K562 (cell line): ENCODE measurements at regions not wholly inside any gene's neighbourhood (a gene's known extent, or its start where the extent isn't known, plus 50 kb on each side); places are given as distances from the start of the nearest gene placed in this dataset.

ENCODE experiments used
- ATAC-seq: fragments of 200-7000 bp; cut with Tn5 transposase; 3 replicates; pipeline ENCODE4 v1.9.1; 2020; ENCODE audit warnings: moderate library complexity
- BruUV-seq: library from RNA; stranded (reverse); fragments of 400-500 nt; replicated peaks from 2 replicates; lab custom pipeline; 2021; lab: Mats Ljungman, UMichigan
- CTCF ChIA-PET: fragments of 300-600 bp; formaldehyde crosslinking; extraction: SDS; loops from one replicate; lab custom pipeline; 2021; ENCODE audit warnings: low intra/inter-chr PET ratio; lab: Yijun Ruan, JAX
- POLR2A ChIA-PET: fragments of 300-600, 350-650 bp; sonication (Branson Sonifier 250); formaldehyde crosslinking; extraction: SDS; loops from one replicate; lab custom pipeline; 2021; ENCODE audit warnings: antibody characterized with exemption, inconsistent platforms; lab: Yijun Ruan, JAX
- DNase-seq, 4 experiments: peaks; one replicate each; pipeline versions ENCODE4 v3.0.0 to v3.0.0-alpha.2; 2011 to 2018; ENCODE audit warnings: low spot score in 3 of 4, mixed read lengths in 3 of 4; ENCODE audit errors: extremely low read depth in 1 of 4
- FAIRE-seq: peaks from 2 replicates; lab custom pipeline; 2011; peaks lifted over from hg19 to GRCh38; lab: Jason Lieb, UNC
- H2AFZ ChIP-seq: 2 replicates; pipeline ENCODE4 v1.6.0; 2011; ENCODE audit warnings: low read depth, low read length, control low read depth, inconsistent platforms
- H3K27ac ChIP-seq: fragments of 200-600 bp; 3 replicates; pipeline ENCODE4 v1.8.0; 2011; ENCODE audit warnings: low read depth, mild to moderate bottlenecking, control low read depth, inconsistent platforms, low read length, moderate library complexity, mixed read lengths; ENCODE audit errors: extremely low read depth
- H3K27me3 ChIP-seq, 2 experiments: fragments of 300-600 bp in 1 of 2; 2 replicates in 1 of 2; 3 replicates in 1 of 2; pipeline versions ENCODE4 v1.6.0 to v1.8.0; 2011; ENCODE audit warnings: inconsistent platforms in 2 of 2, low read length in 2 of 2, mild to moderate bottlenecking in 1 of 2, mixed read lengths in 1 of 2, moderate library complexity in 1 of 2; ENCODE audit not compliant: control insufficient read depth in 2 of 2, insufficient read depth in 2 of 2
- H3K36me3 ChIP-seq: fragments of 300-600 bp; 3 replicates; pipeline ENCODE4 v1.8.0; 2011; ENCODE audit warnings: mild to moderate bottlenecking, low read length, inconsistent platforms; ENCODE audit not compliant: control insufficient read depth, insufficient read depth
- H3K4me1 ChIP-seq, 2 experiments: fragments of 200-600 bp in 1 of 2; replicated peaks in 1 of 2; 2 replicates in 1 of 2; 3 replicates in 1 of 2; pipeline versions ENCODE4 v1.5.1 to v1.8.0; 2011; ENCODE audit warnings: inconsistent platforms in 2 of 2, low read length in 2 of 2, mild to moderate bottlenecking in 1 of 2, mixed read lengths in 1 of 2, moderate library complexity in 1 of 2; ENCODE audit not compliant: control insufficient read depth in 2 of 2, insufficient read depth in 2 of 2
- H3K4me2 ChIP-seq: 2 replicates; pipeline ENCODE4 v1.6.1; 2011; ENCODE audit warnings: low read length, control low read depth, inconsistent platforms, mixed read lengths; ENCODE audit not compliant: insufficient read depth
- H3K4me3 ChIP-seq: fragments of 200-600 bp; sonication (generic), shearing (Covaris generic); 2 replicates; pipeline ENCODE4 v1.5.1; 2016; ENCODE audit warnings: control low read depth, inconsistent platforms
- H3K79me2 ChIP-seq: fragments of 200-600 bp; 3 replicates; pipeline ENCODE4 v1.8.0; 2011; ENCODE audit warnings: low read length, inconsistent platforms; ENCODE audit not compliant: control insufficient read depth, insufficient read depth
- H3K9ac ChIP-seq, 2 experiments: 2 replicates each; pipeline versions ENCODE4 v1.6.0 to v1.6.1; 2011; ENCODE audit warnings: low read depth in 2 of 2, low read length in 2 of 2, control low read depth in 1 of 2, inconsistent platforms in 1 of 2, mild to moderate bottlenecking in 1 of 2, mixed read lengths in 1 of 2; ENCODE audit not compliant: insufficient read depth in 1 of 2
- H3K9me1 ChIP-seq: one replicate; pipeline ENCODE4 v1.6.0; 2011; ENCODE audit warnings: inconsistent platforms, mild to moderate bottlenecking, low read length, moderate library complexity; ENCODE audit not compliant: control insufficient read depth, insufficient read depth
- H3K9me3 ChIP-seq: replicated peaks from 2 replicates; pipeline ENCODE4 v1.5.1; 2011; ENCODE audit warnings: low read depth, low read length, inconsistent platforms; ENCODE audit not compliant: control insufficient read depth, insufficient read depth
- H4K20me1 ChIP-seq: replicated peaks from 2 replicates; pipeline ENCODE4 v1.6.1; 2011; ENCODE audit warnings: low read length, inconsistent platforms, mixed read lengths; ENCODE audit not compliant: control insufficient read depth, insufficient read depth
- CBX3 ChIP-seq, 2 experiments: IDR thresholded peaks; 1 replicate in 1 of 2; 2 replicates in 1 of 2; pipeline ENCODE4 v1.6.1; 2012; ENCODE audit warnings: inconsistent platforms in 2 of 2, low read length in 2 of 2, borderline replicate concordance in 1 of 2, control low read depth in 1 of 2
- CC2D1A ChIP-seq: fragments of 450-650 bp; IDR thresholded peaks from 2 replicates; pipeline ENCODE4 v1.6.1; 2017; ENCODE audit warnings: mild to moderate bottlenecking
- ETV5 ChIP-seq: sonication (generic); formaldehyde crosslinking; IDR thresholded peaks from 2 replicates; pipeline ENCODE4 v1.4.0; 2020; ENCODE audit warnings: low read depth, mild to moderate bottlenecking, missing genetic modification reagents
- MEIS2 ChIP-seq: fragments of 450-650 bp; IDR thresholded peaks from 2 replicates; pipeline ENCODE4 v1.6.1; 2014; ENCODE audit warnings: mild to moderate bottlenecking; ENCODE audit not compliant: partially characterized antibody
- MNT ChIP-seq, 2 experiments: fragments of 450-650 bp; conservative IDR thresholded peaks; 2 replicates each; pipeline ENCODE4 v1.6.1; 2017; ENCODE audit warnings: mild to moderate bottlenecking in 2 of 2, moderate library complexity in 2 of 2
- PKNOX1 ChIP-seq: fragments of 450-650 bp; IDR thresholded peaks from 2 replicates; pipeline ENCODE4 v1.6.1; 2016
- TRIM28 ChIP-seq: fragments of 450-650 bp; IDR thresholded peaks from 2 replicates; pipeline ENCODE4 v1.6.1; 2017
- ZNF324 ChIP-seq: fragments of 250-450 bp; sonication (Bioruptor Pico); IDR thresholded peaks from 2 replicates; pipeline ENCODE4 v1.4.0; 2020; ENCODE audit warnings: mild to moderate bottlenecking
- WGBS: fragments of 100-300 bp; shearing (Covaris generic); methylation state at CpG from one replicate; pipeline ENCODE4 v1.1.6; 2016; ENCODE audit warnings: low coverage, mixed read lengths; ENCODE audit not compliant: insufficient coverage; ENCODE audit errors: missing lambda C conversion rate; 5-methylcytosine and 5-hydroxymethylcytosine counted together
- in situ Hi-C: fragments of 300-500 bp; cut with MboI; formaldehyde crosslinking; loops from 4 replicates; pipeline ENCODE4 v1.15.0; 2018; ENCODE audit warnings: inconsistent platforms, mixed read lengths
- intact Hi-C: fragments of 100-400 bp; cut with micrococcal nuclease; formaldehyde crosslinking; loops from 2 replicates; pipeline ENCODE4 v1.14.2; 2022
- TF ChIP-seq, protein P1 (sequence below), 2 experiments: IDR thresholded peaks in 1 of 2; conservative IDR thresholded peaks in 1 of 2; 2 replicates each; pipeline ENCODE4 v1.6.1; 2016; ENCODE audit warnings: low read depth in 2 of 2, mild to moderate bottlenecking in 1 of 2, missing compliant biosample characterization in 1 of 2, missing genetic modification characterization in 1 of 2, moderate library complexity in 1 of 2

GRCh38 chr2:58826795-58827194 is 585.7 kb upstream of the FANCL start:
- H3K9me3 ChIP-seq = no peaks in the 10 kb centered on the region; the same call in 1 of the 2 replicates
- DNase-seq (peak in 1 of 4 experiments; percentile 5), FAIRE-seq (no peak), ATAC-seq (no peak)
- no peaks in the 10 kb centered on the region for H3K79me2 ChIP-seq
- no peak overlapping the region for H3K9ac ChIP-seq
- POLR2A ChIA-PET = interaction anchor here (0.6 kb wide), 1 partner anchor 357 kb away, joined by 3 read pairs; no protein-coding TSS in a partner anchor
- 29% methylated on average over 2 of the region's 2 CpGs for WGBS
- no TSS peak for BruUV-seq
- H3K9me1 ChIP-seq = no peaks in the 10 kb centered on the region
- CTCF ChIA-PET = no interaction called here
- H3K4me1 ChIP-seq = no peaks in the 10 kb centered on the region
- intact Hi-C loops = no loop called here
- no peaks in the 10 kb centered on the region for H4K20me1 ChIP-seq
- H2AFZ ChIP-seq = no peak overlapping the region
- H3K27me3 ChIP-seq = no peaks in the 10 kb centered on the region
- H3K36me3 ChIP-seq = no peaks in the 10 kb centered on the region
- in situ Hi-C loops = no loop called here
- H3K4me3 ChIP-seq = no peak overlapping the region
- no peak overlapping the region for H3K4me2 ChIP-seq
- no peak overlapping the region for H3K27ac ChIP-seq
- TF ChIP-seq CC2D1A (no peak), ETV5 (CRISPR knock-in tag) (no peak), ZNF324 (CRISPR knock-in tag) (peak; percentile 96), TRIM28 (0 out of 2 replicates have a peak, but pooled peaks have one; percentile 26), MNT (conservative IDR thresholded peaks at IDR 0.05) (no peak), PKNOX1 (peak; percentile 69), CBX3 (IDR thresholded peaks at IDR 0.05; ENCODE audit: borderline replicate concordance in 1 of 2, low read length in 2 of 2) (0 out of 3 replicates have a peak, but pooled peaks of 1 of the 2 experiments have one; percentile 25), MEIS2 (peak; percentile 79)
- TF ChIP-seq, protein P1, sequence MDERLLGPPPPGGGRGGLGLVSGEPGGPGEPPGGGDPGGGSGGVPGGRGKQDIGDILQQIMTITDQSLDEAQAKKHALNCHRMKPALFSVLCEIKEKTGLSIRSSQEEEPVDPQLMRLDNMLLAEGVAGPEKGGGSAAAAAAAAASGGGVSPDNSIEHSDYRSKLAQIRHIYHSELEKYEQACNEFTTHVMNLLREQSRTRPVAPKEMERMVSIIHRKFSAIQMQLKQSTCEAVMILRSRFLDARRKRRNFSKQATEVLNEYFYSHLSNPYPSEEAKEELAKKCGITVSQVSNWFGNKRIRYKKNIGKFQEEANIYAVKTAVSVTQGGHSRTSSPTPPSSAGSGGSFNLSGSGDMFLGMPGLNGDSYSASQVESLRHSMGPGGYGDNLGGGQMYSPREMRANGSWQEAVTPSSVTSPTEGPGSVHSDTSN (CRISPR knock-in tag; IDR thresholded peaks at IDR 0.05; ENCODE audit: low read depth) = no peak
- TF ChIP-seq, protein P1 (tag; conservative IDR thresholded peaks at IDR 0.05; ENCODE audit: low read depth) = peak; percentile 84
